ENCODE measurements at regions not wholly inside any gene's neighbourhood (a gene's known extent, or its start where the extent isn't known, plus 50 kb on each side); places are given as distances from the start of the nearest gene placed in this dataset.

DNA sequence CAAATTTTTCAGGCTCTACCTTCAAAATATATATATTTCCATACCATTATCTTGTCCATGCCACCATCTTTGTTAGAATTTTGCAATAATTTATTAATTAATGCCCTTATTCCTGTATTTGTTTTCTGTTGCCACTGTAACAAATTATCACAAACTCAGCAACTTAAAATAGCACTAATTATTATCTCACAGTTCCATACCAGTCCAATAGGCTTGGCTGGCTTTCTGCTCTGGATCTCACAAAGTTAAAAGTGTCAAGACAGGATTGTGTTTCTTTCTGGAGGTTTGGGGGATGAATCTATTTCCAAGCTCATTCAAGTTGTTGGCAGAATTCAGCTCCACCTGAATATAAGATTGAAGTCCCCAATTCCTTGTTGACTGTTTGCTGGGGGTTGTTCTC, 58.6 kb upstream of the SLC38A4 start:
- no peak overlapping the region for H3K27ac ChIP-seq
- TF ChIP-seq, protein P1, sequence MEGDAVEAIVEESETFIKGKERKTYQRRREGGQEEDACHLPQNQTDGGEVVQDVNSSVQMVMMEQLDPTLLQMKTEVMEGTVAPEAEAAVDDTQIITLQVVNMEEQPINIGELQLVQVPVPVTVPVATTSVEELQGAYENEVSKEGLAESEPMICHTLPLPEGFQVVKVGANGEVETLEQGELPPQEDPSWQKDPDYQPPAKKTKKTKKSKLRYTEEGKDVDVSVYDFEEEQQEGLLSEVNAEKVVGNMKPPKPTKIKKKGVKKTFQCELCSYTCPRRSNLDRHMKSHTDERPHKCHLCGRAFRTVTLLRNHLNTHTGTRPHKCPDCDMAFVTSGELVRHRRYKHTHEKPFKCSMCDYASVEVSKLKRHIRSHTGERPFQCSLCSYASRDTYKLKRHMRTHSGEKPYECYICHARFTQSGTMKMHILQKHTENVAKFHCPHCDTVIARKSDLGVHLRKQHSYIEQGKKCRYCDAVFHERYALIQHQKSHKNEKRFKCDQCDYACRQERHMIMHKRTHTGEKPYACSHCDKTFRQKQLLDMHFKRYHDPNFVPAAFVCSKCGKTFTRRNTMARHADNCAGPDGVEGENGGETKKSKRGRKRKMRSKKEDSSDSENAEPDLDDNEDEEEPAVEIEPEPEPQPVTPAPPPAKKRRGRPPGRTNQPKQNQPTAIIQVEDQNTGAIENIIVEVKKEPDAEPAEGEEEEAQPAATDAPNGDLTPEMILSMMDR (conservative IDR thresholded peaks at IDR 0.05) = no peak

DNA sequence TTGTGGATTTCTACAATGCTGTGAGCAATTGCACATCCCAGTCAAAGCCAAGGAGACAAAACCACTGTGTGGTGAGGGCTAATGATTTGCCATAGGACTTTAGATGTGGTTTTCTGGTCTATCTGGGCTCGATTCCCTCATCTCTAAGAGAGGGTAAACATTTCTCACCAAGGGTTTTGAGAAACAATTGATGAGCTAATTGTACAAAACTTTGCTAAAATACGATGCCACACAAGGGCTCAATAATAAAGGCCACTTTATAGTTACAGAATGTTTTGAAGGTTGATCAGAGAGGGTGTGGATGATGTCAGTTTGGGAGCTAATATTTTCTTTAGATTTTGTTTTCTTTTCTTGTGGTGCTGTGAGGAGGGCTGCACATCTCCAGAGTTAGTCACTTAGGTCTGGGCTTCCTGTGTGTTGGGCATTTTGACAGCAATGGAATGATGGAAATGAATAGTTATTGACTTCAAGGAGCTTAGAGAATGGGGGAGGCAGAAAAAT, 60.8 kb upstream of the SLC38A4 start:
- H3K27ac ChIP-seq = no peak overlapping the region

GRCh38 chr12:46887870-46888269, 62.1 kb upstream of the SLC38A4 start:
- TF ChIP-seq, protein P1 (conservative IDR thresholded peaks at IDR 0.05) = no peak
- no peak overlapping the region for H3K27ac ChIP-seq

More for the DNA sequence above, 60.8 kb upstream of the SLC38A4 start:
- TF ChIP-seq, protein P1 (conservative IDR thresholded peaks at IDR 0.05) = no peak

GRCh38 chr12:46888568-46888967, 62.8 kb upstream of the SLC38A4 start:
- TF ChIP-seq, protein P1 (conservative IDR thresholded peaks at IDR 0.05) = no peak
- no peak overlapping the region for H3K27ac ChIP-seq

- no peak overlapping the region for H3K27ac ChIP-seq
- TF ChIP-seq, protein P1 (conservative IDR thresholded peaks at IDR 0.05) = no peak
Measured at GRCh38 chr12:46891306-46891705, 65.5 kb upstream of the SLC38A4 start.

- no peak overlapping the region for H3K27ac ChIP-seq
- TF ChIP-seq, protein P1 (conservative IDR thresholded peaks at IDR 0.05) = no peak
Measured at GRCh38 chr12:46892034-46892705, 66.4 kb upstream of the SLC38A4 start.

DNA sequence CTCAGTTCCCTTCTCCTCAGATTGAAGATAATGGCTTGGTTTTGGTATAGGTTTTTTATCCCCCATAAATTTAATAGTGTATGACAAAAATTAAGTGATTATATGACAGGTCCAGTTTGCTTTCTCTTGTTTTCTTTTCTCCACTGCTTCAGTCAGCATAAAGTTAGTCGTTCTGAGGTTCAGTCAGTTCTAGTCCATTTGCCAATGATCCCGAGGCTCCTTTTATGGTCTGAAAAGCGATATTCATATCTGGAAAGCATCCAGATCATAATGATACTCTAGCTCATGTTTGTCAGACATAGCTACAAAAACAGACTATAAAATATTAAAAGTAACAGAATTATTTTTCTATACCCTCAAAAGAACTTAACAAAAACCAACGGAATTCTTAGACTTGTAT, 67.1 kb upstream of the SLC38A4 start:
- no peak overlapping the region for H3K27ac ChIP-seq

More for the DNA sequence above, 67.1 kb upstream of the SLC38A4 start:
- TF ChIP-seq, protein P1 (conservative IDR thresholded peaks at IDR 0.05) = no peak
